ENCODE measurements at regions not wholly inside any gene's neighbourhood (a gene's known extent, or its start where the extent isn't known, plus 50 kb on each side); places are given as distances from the start of the nearest gene placed in this dataset.

- TF ChIP-seq CTCF (IDR thresholded peaks at IDR 0.05; ENCODE audit: low read depth, low read length) (no peak), EZH2phosphoT487 (IDR thresholded peaks at IDR 0.05; ENCODE audit: low read depth) (no peak)
Measured at GRCh38 chr6:12421596-12421995, 131.4 kb downstream of the EDN1 start.
